PC-9 (cell line): ENCODE measurements at regions not wholly inside any gene's neighbourhood (a gene's known extent, or its start where the extent isn't known, plus 50 kb on each side); places are given as distances from the start of the nearest gene placed in this dataset.

ENCODE experiments used
- BruUV-seq: library from RNA; stranded (reverse); fragments of 400-500 nt; replicated peaks from 2 replicates; lab custom pipeline; 2021; lab: Mats Ljungman, UMichigan
- CTCF ChIA-PET: fragments of 300-600 bp; sonication (Branson Sonifier 250); formaldehyde crosslinking; loops from one replicate; lab custom pipeline; 2022; ENCODE audit warnings: antibody characterized with exemption; lab: Charles Lee
- POLR2A ChIA-PET: fragments of 300-600 bp; sonication (Branson Sonifier 250); formaldehyde crosslinking; loops from one replicate; lab custom pipeline; 2022; ENCODE audit warnings: antibody characterized with exemption; ENCODE audit not compliant: unreplicated experiment; lab: Charles Lee
- DNase-seq, 2 experiments: peaks; one replicate each; pipeline versions ENCODE4 v3.0.0 to v3.0.0-alpha.2; 2015 to 2022; ENCODE audit warnings: mixed read lengths in 1 of 2
- H2AFZ ChIP-seq: fragments of 200-600 bp; sonication (generic); 2 replicates; pipeline ENCODE4 v1.8.1; 2017; ENCODE audit warnings: antibody characterized with exemption
- H3F3A ChIP-seq: fragments of 200-600 bp; sonication (generic); 2 replicates; pipeline ENCODE4 v1.8.1; 2017; ENCODE audit warnings: antibody characterized with exemption, mild to moderate bottlenecking, low read depth; ENCODE audit not compliant: insufficient read depth
- H3K27ac ChIP-seq: fragments of 200-600 bp; sonication (generic); 2 replicates; pipeline ENCODE4 v1.6.1; 2016; ENCODE audit warnings: mixed run types
- H3K27me3 ChIP-seq: fragments of 200-600 bp; sonication (generic); 2 replicates; pipeline ENCODE4 v1.6.1; 2016; ENCODE audit warnings: low read depth, mixed run types; ENCODE audit not compliant: insufficient read depth
- H3K36me3 ChIP-seq: fragments of 200-600 bp; sonication (generic); 2 replicates; pipeline ENCODE4 v1.6.1; 2016; ENCODE audit warnings: low read depth, mixed run types
- H3K4me1 ChIP-seq: fragments of 200-600 bp; sonication (generic); replicated peaks from 2 replicates; pipeline ENCODE4 v1.6.1; 2016; ENCODE audit warnings: mixed run types; ENCODE audit not compliant: insufficient read depth
- H3K4me2 ChIP-seq: fragments of 200-600 bp; sonication (generic); 2 replicates; pipeline ENCODE4 v1.6.1; 2017; ENCODE audit warnings: mixed run types
- H3K4me3 ChIP-seq: fragments of 200-600 bp; sonication (generic); 2 replicates; pipeline ENCODE4 v1.6.1; 2016; ENCODE audit warnings: mixed run types
- H3K79me2 ChIP-seq: fragments of 200-600 bp; sonication (generic); 2 replicates; pipeline ENCODE4 v1.6.1; 2017; ENCODE audit warnings: low read depth, mixed run types
- H3K9me2 ChIP-seq: fragments of 200-600 bp; sonication (generic); 2 replicates; pipeline ENCODE4 v1.8.1; 2017; ENCODE audit warnings: mild to moderate bottlenecking; ENCODE audit not compliant: insufficient read depth
- H3K9me3 ChIP-seq: fragments of 200-600 bp; sonication (generic); 2 replicates; pipeline ENCODE4 v1.8.1; 2016; ENCODE audit warnings: low read depth; ENCODE audit not compliant: insufficient read depth
- H4K20me1 ChIP-seq: fragments of 200-600 bp; sonication (generic); 2 replicates; pipeline ENCODE4 v1.8.1; 2017; ENCODE audit not compliant: insufficient read depth
- CTCF ChIP-seq: fragments of 200-600 bp; sonication (generic); conservative IDR thresholded peaks from 2 replicates; pipeline ENCODE4 v1.6.1; 2017; ENCODE audit warnings: mixed run types, antibody characterized with exemption, mild to moderate bottlenecking, moderate library complexity
- EZH2 ChIP-seq: fragments of 200-600 bp; sonication (generic); IDR thresholded peaks from 2 replicates; pipeline ENCODE4 v1.8.0; 2017; ENCODE audit warnings: antibody characterized with exemption, low read depth
- intact Hi-C: fragments of 100-400 bp; cut with micrococcal nuclease; formaldehyde crosslinking; loops from one replicate; pipeline ENCODE4 v1.10.0; 2022; ENCODE audit not compliant: unreplicated experiment

GRCh38 chr1:81582467-81582986 lies 218.2 kb upstream of the ADGRL2 start:
- H4K20me1 ChIP-seq = no peaks in the 10 kb centered on the region
- ChIA-PET POLR2A (no interaction called here), CTCF (no interaction called here)
- TF ChIP-seq EZH2 (no peak), CTCF (no peak)
- no peak overlapping the region for H3K4me2 ChIP-seq
- no peaks in the 10 kb centered on the region for H3K27me3 ChIP-seq
- no peak overlapping the region for H2AFZ ChIP-seq
- intact Hi-C loops = no loop called here
- no peaks in the 10 kb centered on the region for H3F3A ChIP-seq
- no peak overlapping the region for H3K4me3 ChIP-seq
- H3K9me2 ChIP-seq = no peaks in the 10 kb centered on the region
- no peak overlapping the region for H3K27ac ChIP-seq
- H3K9me3 ChIP-seq = no peaks in the 10 kb centered on the region
- no peak for DNase-seq
- BruUV-seq = no TSS peak
- no peaks in the 10 kb centered on the region for H3K79me2 ChIP-seq
- 0 out of 2 replicates have a peak, but pooled peaks cover 7% of the 10 kb centered on the region for H3K4me1 ChIP-seq
- no peaks in the 10 kb centered on the region for H3K36me3 ChIP-seq

GRCh38 chr1:81578867-81579266 lies 221.9 kb upstream of the ADGRL2 start:
- 0 out of 2 replicates have a peak overlapping the region, but pooled peaks have one; percentile 36 for H2AFZ ChIP-seq
- ChIA-PET POLR2A (no interaction called here), CTCF (no interaction called here)
- DNase-seq = no peak
- TF ChIP-seq CTCF (no peak), EZH2 (no peak)
- no peaks in the 10 kb centered on the region for H3K27me3 ChIP-seq
- no peaks in the 10 kb centered on the region for H3F3A ChIP-seq
- intact Hi-C loops = no loop called here
- no peak overlapping the region for H3K4me3 ChIP-seq
- no peaks in the 10 kb centered on the region for H4K20me1 ChIP-seq
- H3K4me2 ChIP-seq = no peak overlapping the region
- H3K27ac ChIP-seq = no peak overlapping the region
- H3K4me1 ChIP-seq = no peaks in the 10 kb centered on the region
- no peaks in the 10 kb centered on the region for H3K9me2 ChIP-seq
- no peaks in the 10 kb centered on the region for H3K79me2 ChIP-seq
- no TSS peak for BruUV-seq
- H3K36me3 ChIP-seq = no peaks in the 10 kb centered on the region
- no peaks in the 10 kb centered on the region for H3K9me3 ChIP-seq

- BruUV-seq = no TSS peak
- POLR2A ChIA-PET = no interaction called here
These were observed 223.6 kb upstream of the ADGRL2 start for GRCh38 chr1:81577004-81577697.

More at GRCh38 chr1:81577004-81577697, 223.6 kb upstream of the ADGRL2 start:
- Histone ChIP-seq H3K4me1 (no peaks in the 10 kb centered on the region), H3K9me2 (no peaks in the 10 kb centered on the region), H3K4me2 (no peak overlapping the region), H3K36me3 (no peaks in the 10 kb centered on the region), H3K27ac (no peak overlapping the region), H3F3A (no peaks in the 10 kb centered on the region), H3K79me2 (no peaks in the 10 kb centered on the region), H3K27me3 (no peaks in the 10 kb centered on the region), H3K9me3 (no peaks in the 10 kb centered on the region), H4K20me1 (no peaks in the 10 kb centered on the region), H3K4me3 (no peak overlapping the region), H2AFZ (no peak overlapping the region)
- CTCF ChIA-PET = no interaction called here
- intact Hi-C loops = no loop called here
- TF ChIP-seq EZH2 (no peak), CTCF (no peak)
- no peak for DNase-seq
